ENCODE measurements at regions not wholly inside any gene's neighbourhood (a gene's known extent, or its start where the extent isn't known, plus 50 kb on each side); places are given as distances from the start of the nearest gene placed in this dataset.

- no peak for DNase-seq
Observed at GRCh38 chr2:150307258-150307657, 180.2 kb downstream of the RND3 start.

- no peak for DNase-seq
Observed at GRCh38 chr2:150303281-150303680, 184.2 kb downstream of the RND3 start.

GRCh38 chr2:150298571-150299305 is 188.7 kb downstream of the RND3 start:
- no peak for DNase-seq

- no peak for DNase-seq
Observed at GRCh38 chr2:150296770-150297546, 190.5 kb downstream of the RND3 start.

GRCh38 chr2:150295544-150295943 is 191.9 kb downstream of the RND3 start:
- DNase-seq = no peak

GRCh38 chr2:150293771-150294170 is 193.7 kb downstream of the RND3 start:
- no peak for DNase-seq

- no peak for DNase-seq
Observed at GRCh38 chr2:150292807-150293206, 194.7 kb downstream of the RND3 start.

GRCh38 chr2:150292192-150292591 is 195.3 kb downstream of the RND3 start:
- no peak for DNase-seq

- no peak for DNase-seq
Observed at GRCh38 chr2:150286730-150287362, 200.6 kb downstream of the RND3 start.

GRCh38 chr2:150284116-150284515 is 203.4 kb downstream of the RND3 start:
- DNase-seq = no peak

GRCh38 chr2:150282771-150283371 is 204.6 kb downstream of the RND3 start:
- DNase-seq = no peak

GRCh38 chr2:150282357-150282756 is 205.1 kb downstream of the RND3 start:
- DNase-seq = no peak

GRCh38 chr2:150280231-150280630 is 207.2 kb downstream of the RND3 start:
- DNase-seq = no peak

GRCh38 chr2:150279686-150280085 is 207.8 kb downstream of the RND3 start:
- DNase-seq = no peak

- no peak for DNase-seq
Observed at GRCh38 chr2:150276737-150277136, 210.7 kb downstream of the RND3 start.

- no peak for DNase-seq
Observed at GRCh38 chr2:150274108-150274507, 213.4 kb downstream of the RND3 start.

GRCh38 chr2:150271952-150272802 is 215.3 kb downstream of the RND3 start:
- no peak for DNase-seq

- no peak for DNase-seq
Observed at GRCh38 chr2:150267651-150268415, 219.6 kb downstream of the RND3 start.

GRCh38 chr2:150266931-150267330 is 220.5 kb downstream of the RND3 start:
- no peak for DNase-seq

- DNase-seq = no peak
Observed at GRCh38 chr2:150264442-150264841, 223.0 kb downstream of the RND3 start.

- DNase-seq = no peak
Observed at GRCh38 chr2:150261691-150262090, 225.8 kb downstream of the RND3 start.

GRCh38 chr2:150260636-150261035 is 226.8 kb downstream of the RND3 start:
- DNase-seq = no peak

All from NCI-H2171 (cell line).